CD4-positive, alpha-beta T cell treated with Interleukin-6 at 100 ng/mL for 8 hours (primary cell): ENCODE measurements at regions not wholly inside any gene's neighbourhood (a gene's known extent, or its start where the extent isn't known, plus 50 kb on each side); places are given as distances from the start of the nearest gene placed in this dataset.
"Not testable (repeated sequence)": the region's sequence is repeated elsewhere in the genome, so short reads cannot be mapped to it uniquely, and the experiment has no call there.

Experiments
- DNase-seq: peaks from one replicate; pipeline ENCODE4 v3.0.0-alpha.2; 2020; ENCODE audit warnings: mixed read lengths, low spot score

DNA sequence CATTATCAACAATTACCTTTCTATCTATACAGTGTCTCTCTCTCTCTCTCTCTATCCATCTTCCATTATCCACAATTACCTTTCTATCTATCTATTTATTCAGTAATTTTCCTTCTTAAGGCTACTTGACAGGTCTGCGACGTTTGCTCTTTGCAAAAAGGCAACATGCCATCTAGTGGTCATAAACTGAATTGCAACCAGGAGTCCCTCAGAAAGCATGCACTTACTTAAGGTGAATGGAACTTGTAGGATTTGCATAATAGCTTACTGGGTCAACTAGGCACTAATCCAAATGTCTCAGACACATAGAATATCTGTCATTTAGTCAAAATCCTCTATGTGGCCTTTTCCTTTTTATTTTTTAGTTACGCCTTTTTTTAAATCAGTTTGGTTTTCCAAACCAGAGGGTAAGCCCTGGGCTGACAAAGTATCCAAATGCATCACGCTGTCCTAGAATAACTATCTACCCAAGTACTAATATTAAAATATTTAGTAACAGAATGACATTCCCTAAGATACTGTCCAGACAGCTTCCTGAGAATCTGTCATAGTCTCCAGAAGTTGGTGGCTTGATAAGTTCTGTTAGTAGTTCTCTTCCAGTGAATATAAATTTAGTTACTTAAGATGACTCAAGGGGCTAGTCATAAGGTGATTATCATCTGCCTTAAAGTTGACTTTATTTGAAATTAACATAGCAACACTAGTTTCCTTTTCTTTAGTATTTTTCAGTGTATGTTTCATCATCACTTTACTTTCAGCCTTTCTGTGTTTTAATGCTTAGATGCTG, 208.3 kb downstream of the PPP1R3A start:
- DNase-seq, result peak; percentile 55

DNA sequence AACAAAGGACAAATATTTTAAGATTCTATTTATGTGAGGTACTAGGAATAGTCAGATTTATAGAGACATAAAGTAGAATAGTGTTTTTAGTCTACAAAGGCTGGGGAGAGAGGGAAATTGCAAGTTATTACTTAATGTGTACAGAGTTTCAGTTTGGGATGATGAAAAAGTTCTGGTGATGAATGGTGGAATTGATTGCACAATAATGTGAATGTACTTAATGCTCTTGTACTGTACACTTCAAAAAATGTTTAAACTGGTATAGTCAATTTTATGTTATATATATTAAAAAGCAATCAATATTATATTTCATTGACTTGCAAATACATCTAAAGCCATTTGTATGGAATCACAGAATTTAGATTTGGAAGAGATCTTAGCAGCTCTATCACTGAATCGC, 213.4 kb downstream of the PPP1R3A start:
- no peak for DNase-seq

DNA sequence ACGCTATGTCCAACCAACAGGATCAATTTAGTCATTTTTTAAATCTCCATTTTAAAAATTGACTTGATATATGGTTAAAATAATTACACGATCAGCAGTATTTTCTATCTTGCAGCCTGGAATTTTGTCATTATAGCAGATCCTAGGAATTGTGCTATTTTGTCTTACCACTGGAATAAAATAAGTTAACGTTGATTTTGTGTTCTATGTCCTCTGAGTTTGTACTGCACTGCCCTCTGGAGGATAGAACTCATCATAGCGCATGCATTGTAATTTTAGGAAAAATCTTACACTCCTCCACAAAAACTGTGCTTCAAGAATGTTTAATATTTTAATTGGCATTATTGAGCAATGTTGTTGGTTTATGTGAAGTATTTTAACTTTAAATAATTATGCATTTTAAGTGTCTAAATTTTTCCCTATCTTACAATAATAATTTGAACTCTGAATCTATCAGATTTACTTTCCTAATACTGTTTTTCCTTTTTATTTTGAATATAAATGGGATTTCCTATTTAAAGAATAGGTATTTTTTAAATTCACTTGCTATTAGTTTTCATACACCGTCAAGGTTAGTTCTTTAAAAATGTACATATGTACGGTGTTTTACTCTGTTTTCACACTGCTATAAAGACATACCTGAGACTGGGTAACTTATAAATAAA, 220.1 kb downstream of the PPP1R3A start:
- DNase-seq, result no peak

DNA sequence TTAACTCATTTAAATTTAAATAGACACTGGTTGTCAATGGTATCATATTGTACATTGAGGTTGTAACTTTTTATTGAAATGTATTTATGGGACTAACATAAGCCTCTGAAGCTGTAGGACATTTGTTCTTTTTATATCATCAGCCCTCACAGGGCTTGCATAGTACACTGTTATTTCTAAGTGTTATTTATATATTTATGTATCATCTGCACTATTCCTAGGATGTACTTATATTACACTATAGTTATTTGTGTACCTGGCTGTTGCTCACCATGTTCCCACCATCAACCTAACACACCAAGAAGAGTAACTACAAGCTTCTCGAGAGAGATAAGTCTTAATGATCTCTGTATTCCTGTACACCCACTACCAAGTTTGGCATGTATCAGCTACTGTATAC, 224.7 kb downstream of the PPP1R3A start:
- DNase-seq, result no peak

DNA sequence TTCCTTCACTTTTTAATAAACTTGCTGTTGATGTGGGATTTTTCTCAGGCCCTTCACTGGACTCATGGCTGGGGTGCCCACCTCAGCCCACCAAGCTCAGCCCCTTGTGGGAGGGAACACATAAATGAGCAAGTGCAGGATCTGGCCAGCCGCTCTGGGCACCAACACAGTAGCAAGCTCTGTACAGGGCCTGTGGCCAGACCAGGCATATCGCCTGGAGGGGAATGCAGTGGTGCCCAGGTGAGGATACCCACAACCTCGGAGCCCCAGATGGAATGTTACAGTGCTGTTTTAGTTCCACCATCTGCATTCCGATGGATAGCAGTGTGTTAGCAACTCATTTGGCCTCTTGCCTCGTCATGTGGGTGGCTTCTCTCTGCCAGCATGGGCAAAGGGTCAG, 234.6 kb downstream of the PPP1R3A start:
- DNase-seq, result no peak

DNA sequence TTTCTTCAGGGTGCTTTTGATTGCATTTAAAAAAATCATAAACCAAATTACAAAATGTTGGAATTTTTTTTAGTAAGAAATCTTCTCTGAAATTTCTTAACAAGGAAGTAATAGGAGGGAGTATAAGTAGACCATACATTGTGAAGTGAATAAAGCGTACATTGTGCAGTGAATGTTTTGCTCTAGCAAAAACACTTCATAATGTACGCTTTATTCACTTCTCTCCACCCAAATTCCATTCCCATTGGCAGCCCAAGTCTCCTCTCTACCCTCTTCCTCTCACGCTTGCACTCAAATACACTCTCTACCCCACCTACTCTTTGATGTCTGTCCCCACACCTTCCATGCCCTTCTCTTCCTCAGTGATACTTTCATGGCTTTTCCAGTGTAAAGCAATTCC, 241.0 kb downstream of the PPP1R3A start:
- DNase-seq, result no peak

DNA sequence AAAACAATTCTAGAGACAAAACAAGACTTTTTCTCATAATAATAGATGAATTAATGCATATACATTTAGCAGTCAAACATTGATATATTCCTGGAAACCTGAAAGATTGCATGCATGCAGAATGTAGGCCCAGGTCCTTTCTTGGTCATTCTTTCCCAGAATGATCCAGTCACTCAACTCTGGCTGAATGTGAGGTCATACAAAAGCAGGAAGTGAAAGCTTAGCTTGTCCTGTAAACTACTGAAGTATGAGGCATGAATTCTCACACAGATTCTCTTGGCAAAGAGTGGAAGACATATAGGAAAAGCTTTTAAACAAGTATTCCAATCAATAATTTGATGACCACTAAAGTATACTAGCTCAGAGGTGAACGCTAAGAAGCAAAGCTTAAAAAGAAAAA, 253.9 kb downstream of the PPP1R3A start:
- no peak for DNase-seq

DNA sequence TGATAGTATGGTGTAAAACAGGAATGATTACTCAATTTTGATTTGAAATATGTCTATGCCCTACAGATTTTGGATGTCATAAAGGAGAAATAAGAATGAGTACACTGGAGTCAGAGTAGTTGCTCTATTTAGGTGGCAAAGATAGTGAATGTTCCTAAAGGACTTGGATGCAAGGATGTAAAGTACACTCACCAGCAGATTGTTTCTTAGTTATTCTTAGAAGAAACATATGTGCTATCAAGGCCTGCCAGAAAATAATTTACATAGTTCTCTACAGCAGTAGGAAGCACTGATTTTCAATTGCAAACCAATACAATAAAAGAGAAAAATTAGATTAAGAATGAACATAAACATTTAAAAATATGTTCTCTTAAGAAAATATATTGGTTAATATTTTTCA, 259.4 kb downstream of the PPP1R3A start:
- DNase-seq, result no peak

DNA sequence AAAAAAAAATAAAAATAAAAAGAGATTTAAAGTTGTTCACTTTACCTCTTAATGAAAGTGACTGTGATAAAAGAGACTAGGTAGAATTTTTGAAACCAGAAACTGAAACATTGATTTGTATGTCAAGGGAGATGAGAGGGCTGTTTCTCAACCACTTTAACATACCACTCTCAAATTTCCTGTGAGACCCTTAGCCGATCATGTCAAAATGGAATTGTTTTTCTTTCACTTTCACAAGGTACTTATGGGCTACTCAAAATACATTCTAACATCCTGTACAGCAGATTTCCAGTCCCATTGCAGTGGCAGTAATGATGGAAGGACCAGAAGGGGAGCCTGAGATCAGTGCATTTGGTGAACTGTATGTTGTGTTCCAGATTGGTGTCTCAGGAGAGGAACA, 261.2 kb downstream of the PPP1R3A start:
- DNase-seq, result no peak

DNA sequence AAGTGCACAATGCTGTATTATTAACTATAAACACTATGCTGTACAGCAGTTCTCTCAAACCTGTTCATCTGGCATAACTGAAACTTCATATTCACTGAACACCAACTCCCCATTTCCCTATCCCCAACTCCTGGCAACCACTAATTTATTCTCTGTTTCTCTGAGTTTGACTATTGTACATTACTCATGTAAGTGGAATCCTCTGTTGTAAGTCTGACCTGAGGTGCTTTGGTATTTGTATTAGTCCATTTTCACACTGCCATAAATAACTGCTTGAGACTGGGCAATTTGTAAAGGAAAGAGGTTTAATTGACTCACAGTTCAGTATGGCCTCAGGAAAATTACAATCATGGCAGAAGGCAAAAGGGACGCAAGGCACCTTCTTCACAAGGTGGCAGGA, 266.3 kb downstream of the PPP1R3A start:
- DNase-seq, result no peak

DNA sequence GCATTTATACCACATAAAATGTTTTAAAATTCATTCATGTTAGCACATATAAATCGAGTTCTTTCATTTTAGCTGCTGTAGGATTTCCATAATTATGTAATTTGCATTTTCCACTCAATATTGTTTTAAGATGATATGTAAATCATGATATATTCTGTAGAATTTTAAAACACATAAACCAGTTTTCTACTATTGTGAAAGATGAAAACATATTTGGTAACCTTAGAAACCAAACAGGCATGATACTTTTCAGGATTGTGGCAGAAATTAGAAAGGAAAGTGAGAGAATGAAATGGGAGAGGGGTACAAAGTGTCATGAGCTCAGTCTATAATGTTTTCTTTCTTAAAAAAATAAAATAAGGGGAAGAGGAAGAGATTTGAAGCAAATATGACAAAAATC, 269.3 kb downstream of the PPP1R3A start:
- DNase-seq, result no peak

DNA sequence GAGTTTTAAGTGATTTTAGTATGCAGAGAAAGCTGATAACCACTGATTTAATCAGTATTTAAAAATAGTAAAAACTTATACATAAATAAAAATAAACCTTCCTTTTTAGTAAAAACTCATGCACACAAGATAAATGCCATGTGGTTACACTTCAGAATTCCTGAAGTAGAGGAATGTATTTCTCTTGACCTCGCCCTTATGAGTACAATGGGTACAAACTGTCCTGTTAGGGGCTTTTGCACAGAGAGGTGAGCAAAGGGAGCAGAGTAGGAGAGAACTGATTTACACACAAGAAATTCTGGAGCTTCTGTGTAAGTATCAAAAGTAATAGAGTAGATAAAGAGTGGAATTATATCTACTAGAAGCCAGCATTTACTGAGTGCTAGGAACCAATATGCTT, 279.6 kb downstream of the PPP1R3A start:
- DNase-seq, result no peak

DNA sequence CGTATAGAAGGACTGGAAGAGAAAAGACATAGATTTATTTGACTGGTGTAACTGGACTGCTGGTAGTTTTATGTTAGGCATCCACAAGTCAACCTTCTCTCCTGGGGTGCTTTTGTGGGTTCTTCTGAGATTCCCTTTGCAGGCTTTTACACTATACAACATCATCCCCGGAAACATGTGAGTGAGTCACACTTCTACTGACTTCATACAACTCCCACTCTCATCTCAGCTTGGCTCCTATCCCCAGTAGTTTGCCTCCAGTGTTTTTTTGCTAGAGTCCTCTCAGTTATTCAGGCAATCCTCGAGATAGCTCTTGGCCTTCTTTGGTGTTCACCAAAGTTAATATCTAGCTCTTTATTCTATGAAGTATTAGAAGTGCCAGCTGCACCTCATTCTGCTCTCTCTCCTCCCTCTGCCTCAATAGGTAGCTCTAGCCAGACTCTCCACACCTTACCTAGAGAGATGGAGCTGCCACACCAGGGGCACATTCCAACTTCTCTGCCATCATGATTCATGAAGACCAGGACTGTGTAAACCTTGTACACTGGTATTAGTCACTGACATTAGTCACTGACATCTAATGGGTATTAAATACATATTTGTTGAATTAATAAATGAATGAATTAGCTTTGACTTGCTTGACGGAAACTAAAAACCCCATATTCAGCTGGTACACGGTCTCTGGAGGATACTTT, 281.9 kb downstream of the PPP1R3A start:
- DNase-seq, result no peak

DNA sequence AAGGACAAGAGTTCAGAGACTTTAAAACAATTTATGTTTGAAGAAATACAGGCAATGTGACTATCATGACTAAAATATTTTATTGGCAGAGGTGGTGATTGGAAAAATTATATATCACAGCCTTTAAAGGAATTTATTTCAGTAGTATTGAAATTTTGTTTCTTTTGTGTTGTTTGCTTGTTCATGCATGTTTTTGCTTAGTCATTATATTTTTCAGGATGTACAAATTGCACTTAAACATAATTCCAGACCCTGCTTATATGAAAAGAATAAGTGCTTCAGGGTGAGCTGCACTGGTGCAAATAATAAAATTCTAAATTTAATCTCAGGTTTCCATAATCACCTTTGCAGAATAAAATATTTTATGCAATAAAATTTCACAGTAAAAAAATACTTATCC, 283.3 kb downstream of the PPP1R3A start:
- DNase-seq, result no peak

DNA sequence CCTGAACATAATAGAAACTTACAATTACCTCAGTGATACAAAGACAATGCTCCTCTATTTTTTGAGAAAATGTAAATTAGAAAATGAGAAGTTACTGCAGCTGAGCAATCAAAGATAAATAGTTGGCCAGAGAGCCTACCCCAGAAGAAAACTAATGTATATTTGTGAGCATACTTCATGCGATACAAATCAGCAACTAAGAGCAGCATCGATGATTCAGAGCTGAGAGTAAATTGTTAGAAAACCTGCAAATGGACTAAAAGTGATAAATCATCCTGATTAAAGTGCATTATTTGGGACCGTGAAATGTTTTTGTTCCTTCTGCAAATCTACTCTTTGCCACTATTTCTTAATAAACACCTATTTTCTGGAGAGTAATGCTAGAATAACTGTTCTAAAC, 285.7 kb downstream of the PPP1R3A start:
- no peak for DNase-seq

DNA sequence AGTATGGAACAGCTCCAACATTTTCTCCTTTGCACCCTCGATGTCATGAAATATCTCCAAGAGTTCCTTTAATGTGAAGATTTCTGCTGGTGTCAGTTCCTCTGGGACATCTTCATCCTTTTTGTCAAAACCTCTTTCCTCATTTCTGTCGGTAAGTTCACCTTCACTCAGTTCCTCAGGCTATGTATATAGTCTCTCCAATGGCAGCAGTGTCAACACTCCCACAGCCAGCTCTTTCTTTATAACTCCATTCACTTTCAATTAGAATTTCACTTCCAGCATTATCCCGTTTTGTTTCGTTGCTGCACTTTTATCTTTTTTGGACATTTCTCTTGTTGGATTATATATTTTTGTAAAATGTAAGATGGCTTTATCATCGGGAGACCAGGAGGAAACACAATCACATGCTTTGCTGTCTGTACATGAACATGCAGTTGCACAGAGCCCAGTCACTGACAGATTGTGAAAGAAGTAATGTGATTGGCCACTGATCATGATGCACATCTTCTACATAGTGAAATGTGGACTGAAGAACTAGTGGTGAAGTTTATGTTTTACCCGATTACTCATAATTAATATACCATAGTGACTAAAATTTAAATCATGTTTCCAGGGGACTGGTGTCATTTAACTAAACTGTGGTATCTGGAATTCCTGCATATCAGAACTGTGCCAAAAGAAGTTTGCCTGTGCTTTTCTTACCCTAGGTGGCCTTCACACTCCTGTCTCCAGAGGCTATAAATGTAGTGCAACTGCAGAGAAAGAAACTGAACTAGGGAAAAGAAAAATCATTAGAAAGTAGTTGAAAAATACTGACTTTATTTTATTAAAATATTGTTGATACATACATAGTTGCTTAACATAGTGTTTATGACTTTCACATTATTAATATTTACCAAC, 289.6 kb downstream of the PPP1R3A start:
- no peak for DNase-seq

DNA sequence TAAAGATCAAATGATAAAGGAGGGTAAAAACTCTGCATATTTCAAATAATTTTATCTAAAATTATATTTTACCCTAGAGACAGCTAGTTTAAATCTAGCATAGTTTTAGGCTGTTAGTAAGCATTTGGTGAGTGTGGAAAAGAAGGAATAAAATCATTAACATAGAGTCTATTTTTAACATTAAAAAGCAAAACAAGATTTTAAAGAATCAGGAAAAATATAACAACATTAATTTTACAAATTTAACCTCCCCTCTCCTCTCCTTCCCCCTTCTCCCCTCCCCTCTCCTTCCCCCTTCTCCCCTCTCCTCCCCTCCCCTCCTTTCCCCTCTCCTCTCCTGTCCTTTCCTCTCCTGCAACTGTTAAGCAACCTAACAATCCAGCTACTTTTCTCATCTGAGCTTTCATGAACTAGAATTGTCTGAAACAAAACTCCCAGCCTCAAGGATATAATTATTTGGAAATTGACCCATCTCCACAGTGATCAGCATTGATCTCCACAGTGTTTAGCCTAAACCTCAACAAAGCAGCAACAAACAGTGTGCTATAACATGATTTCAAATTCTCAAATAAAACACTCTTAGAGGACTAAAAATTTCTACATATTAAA, 293.2 kb downstream of the PPP1R3A start:
- DNase-seq, result no peak

DNA sequence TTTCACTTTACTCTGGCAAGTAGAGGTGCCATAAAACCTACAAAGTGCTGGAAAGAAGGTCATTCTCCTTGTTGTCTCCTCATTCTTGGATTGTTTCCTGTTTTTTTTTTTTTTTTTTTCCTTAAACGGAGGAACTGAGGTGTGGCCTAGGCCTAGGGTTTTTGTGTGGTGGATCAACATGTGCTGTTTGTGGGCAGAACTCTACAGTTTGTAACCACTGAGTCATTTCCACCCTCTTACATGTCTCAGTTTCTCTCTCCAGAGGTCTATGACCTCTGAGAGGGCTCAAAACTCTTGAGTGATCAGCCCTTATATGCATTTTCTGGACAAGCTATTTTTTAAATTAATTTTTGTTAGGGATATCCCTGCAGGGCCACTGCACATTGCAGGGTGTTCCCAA, 296.0 kb downstream of the PPP1R3A start:
- no peak for DNase-seq

DNA sequence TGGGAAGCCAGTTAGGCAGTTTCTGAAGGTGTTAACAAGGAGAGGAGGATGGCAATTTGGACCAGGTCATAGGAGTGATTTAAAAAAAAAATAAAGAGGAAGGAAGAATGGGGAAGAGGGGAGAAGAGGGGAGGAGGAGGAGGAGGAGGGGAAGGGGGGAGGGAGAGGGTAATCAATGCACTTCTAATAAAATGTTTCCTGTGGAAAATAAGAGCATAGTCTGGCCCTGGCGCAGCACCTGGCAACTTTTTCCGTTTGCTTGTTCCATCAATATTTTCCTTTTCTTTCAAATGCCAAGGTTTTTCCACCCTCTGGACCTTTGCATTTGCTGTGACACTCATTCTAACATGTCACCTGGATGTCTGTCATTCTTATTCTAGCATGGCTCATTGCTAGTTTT, 308.2 kb downstream of the PPP1R3A start:
- no peak for DNase-seq

DNA sequence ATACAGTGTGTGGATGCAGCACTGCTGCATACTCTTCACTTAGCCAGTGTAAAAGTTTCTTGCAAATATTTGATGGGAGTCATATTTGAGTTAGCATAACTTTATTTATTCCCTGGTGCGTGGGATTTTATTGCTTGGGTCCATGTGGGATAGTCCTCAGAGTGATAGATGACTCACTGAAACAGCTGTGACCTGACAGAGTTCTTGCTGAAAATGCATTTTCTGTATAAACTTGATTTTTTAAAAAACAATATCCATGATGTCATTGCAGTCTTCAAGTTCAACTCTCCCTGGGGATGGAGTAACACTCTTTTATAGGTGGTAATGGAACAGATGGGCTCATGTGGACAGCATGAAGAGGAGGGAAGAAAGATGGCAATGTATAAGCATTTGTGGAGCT, 310.0 kb downstream of the PPP1R3A start:
- DNase-seq, result no peak

DNA sequence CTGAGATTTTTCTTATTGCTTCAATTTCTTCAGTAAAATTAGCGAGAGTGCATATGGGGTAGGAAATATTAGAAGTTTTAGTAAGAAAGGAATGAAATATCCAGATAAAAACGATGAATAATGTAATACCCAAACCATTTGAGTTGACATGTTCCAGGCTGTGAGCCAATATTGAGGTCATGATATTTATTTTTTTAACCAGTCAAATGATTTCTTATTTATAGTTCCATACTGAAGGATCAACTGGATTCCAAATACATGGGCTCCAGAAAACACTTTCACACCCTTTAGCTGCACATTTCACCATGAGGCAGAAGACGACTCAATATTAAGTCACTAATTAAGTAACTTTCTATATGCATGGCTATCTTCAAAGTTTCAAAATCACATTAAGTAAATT, 312.5 kb downstream of the PPP1R3A start:
- no peak for DNase-seq

DNA sequence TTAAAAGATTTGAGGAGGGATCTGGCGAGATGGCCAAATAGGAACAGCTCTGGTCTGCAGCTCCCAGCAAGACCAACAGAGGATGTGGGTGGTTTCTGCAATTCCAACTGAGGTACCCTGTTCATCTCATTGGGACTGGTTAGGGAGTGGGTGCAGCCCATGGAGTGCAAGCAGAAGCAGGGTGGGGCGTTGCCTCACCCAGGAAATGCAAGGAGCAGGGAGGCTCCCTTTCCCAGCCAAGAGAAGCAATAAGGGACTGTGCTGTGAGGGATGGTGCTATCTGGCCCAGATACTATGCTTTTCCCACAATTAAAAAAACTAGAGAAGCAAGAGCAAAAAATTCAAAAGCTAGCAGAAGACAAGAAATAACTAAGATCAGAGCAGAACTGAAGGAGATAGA, 318.4 kb downstream of the PPP1R3A start:
- DNase-seq, result not testable (repeated sequence)
